T-helper 1 cell (primary cell): ENCODE measurements at regions not wholly inside any gene's neighbourhood (a gene's known extent, or its start where the extent isn't known, plus 50 kb on each side); places are given as distances from the start of the nearest gene placed in this dataset.

Source experiments
- DNase-seq, 5 donors: peaks; one replicate each; pipeline ENCODE4 v3.0.0-alpha.2; 2012 to 2020

GRCh38 chr1:30607723-30608122 lies 115.7 kb downstream of the MATN1 start:
- no peak for DNase-seq

DNA sequence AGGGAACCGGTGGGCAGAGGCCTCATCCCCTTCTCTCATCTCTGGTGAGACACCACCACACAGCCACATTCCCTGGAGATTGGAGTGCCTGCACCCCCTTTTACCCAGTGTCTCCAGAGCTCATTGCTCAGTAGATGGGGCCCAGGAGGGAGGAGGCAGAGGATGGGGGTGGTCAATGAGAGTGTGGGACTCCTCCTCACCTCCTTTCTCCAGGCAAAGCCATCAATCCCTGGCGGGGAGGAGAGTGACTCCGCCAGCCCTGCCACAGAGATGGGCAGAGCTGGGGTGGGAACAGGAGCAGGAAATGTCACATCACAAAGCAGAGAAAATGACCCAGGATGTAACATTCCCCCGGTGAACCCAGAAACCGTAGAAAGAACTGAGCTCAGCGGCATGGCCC lies 117.2 kb downstream of the MATN1 start:
- no peak for DNase-seq

DNA sequence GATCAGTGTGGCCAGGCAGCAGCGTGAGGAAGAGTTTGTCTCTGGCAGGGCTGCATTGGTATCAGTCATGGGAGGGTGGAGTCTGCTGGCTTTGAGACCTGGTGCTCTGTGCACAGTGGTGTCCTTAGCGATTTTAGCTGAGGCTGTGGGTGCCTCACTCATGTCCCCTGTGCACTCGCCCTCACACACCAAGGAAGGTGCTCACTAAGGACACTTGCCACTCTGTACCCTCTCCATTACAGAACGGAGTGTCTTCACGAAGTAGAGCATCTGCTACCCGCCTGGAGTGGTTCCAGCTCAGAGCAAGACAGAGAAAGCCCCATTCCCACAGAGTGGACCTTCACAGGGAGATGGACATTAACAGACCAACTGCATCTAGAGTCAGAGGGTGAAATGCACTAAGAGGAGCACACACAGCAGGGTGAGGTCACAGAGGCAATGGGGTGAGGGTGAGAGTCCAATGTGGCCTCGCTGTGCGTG lies 117.9 kb downstream of the MATN1 start:
- no peak for DNase-seq

DNA sequence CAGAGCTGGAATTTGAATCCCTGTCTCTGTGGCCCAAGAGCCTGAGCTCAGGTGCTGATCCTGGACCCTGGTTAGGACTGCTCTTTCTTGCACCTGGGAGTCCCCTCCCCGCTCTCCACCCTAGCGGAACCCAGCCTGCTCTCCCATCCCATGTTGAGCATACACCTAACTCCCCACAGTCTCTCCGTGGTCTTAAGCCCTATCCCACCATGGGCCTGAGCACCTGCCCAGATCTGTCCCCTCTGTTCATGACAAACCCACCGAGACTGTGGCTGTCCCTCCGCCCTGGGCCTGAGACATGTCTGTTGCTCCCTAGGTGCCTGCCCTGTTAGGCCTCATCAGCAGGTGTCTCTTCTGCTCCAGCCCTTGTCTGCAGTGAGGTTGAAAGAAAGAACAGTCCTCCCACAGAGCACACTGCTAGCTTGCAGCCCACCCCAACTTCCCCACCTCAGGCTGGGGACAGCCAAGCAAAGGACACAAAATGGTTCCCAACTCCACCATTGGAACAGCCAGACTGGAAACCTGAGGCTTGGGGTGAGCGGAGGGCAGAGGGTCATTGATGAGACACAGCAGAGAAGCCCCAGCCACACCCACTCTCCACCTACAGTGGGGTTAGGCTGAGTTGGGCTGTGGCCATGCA lies 118.5 kb downstream of the MATN1 start:
- no peak for DNase-seq

- no peak for DNase-seq
These were observed 120.1 kb downstream of the MATN1 start for GRCh38 chr1:30603081-30603858.

DNA sequence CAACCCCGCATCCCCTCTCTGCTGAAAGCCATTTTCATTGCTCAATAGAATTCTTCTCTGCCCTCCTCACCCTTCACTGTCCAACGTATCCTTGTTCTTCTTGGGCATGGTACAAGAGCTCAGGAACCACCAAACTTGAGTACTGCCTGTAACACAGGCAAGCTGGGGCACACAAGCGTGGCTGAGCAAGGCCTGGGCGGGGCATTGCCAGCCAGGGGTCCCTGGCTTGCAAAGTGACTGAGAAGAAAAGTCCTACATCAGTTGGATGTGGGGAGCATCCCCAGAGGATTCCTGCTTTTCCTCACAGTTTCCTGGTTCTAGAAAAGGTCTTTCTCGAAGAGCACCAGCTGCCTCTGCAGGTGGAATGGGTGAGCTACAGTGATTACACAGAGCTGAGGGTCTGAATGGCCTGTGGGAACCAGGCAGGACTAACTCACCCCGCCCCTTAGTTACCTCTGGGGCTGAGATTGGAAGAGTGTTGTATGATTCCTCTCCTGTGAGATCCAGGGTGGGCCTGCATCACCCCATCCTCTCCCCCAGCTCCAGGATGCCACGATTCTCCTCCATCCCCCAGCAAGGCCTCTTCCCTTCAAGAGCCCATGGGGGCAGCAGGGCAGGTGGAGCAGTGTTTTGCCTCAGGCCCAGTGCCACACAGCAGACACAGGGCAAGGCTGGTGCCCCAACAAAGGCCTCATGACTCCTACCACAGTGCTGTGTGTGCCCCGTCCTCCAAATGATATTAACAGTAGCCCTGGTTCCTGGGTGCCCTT lies 121.9 kb downstream of the MATN1 start:
- no peak for DNase-seq

GRCh38 chr1:30600706-30601105 lies 122.7 kb downstream of the MATN1 start:
- no peak for DNase-seq

DNA sequence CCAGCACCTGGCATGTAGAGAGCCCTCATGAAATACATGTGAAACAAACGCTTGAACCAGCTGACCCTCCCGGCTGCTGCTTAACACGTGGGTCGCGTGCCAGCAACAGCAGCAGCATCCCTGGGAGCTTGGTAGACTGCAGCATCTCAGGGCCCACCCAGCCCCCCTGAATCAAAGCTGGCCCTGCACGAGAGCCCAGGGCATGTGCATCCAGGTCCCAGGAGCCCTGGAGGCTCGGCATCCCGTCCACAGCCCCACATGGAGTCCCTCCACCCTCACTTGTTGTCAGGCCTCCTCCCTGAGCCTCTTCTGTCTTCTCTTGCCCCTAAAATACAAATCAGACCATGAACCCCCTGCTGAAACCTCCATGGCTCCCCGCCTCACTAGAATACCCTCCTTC lies 123.1 kb downstream of the MATN1 start:
- DNase-seq: no peak

GRCh38 chr1:30599721-30600120 lies 123.7 kb downstream of the MATN1 start:
- no peak for DNase-seq

DNA sequence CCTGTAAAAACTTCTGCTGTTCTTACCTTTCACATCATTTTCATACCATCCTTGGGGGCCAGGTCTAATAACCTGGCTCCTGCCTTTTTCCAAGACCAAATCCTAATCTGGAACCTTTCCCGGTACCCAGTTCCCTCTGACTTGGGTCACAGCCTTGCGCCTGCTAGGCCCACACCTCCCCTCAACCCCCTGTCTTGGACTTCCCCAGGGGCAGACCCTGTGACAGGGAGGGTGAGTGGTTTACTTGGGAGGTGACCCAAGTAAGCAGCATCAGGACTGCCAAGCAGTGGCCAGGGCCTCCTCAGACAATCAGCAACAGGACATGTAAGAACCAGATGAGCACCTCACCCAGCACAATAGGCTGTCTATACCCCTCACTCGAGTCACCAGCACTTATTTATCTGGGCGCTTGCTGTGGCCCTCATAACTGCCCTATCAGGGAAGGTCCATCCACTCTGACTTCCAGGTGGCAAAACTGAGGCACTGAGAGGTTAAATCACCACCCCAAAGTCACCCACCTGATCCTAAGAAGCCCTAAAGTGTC lies 124.7 kb downstream of the MATN1 start:
- DNase-seq: no peak

DNA sequence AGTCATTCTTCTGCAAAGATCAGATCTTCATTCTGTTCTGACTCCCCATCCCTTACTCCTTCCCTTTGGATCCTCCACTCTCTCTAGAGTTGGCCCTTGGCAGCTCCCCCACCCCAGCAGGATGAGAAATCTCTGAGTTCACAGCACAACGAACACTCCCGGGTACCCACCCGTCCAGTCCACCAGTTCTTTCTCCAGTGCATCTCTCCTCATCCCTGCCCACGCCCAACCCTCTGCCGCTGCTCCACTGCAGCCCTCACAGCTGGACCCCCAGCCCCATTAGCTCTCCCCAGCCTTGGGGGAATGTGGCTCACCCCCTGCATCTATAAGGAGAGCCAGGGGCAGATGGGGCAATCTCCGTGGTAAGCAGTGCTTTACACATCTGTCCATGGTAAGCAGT lies 125.7 kb downstream of the MATN1 start:
- DNase-seq: no peak

DNA sequence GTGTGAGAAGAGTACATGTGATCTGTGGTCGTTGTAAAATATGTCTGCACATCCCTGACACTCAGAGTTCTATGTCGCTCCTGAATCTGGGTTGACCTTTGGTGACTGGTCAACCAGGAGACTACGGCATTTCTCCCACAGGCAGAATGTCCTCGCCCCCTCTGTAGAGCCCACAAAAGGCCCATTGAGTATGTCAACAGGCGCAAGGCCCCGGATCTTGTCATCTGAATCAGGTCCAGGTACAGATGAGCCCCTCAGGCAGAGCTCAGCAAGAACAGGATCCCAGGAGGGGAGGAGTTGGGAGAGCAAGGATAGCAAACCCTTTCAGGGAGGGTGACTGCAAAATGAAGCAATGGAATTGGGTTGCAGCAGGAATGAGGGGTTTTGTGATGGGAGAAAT lies 126.5 kb downstream of the MATN1 start:
- DNase-seq: no peak

GRCh38 chr1:30596470-30596869 lies 126.9 kb downstream of the MATN1 start:
- DNase-seq: no peak

DNA sequence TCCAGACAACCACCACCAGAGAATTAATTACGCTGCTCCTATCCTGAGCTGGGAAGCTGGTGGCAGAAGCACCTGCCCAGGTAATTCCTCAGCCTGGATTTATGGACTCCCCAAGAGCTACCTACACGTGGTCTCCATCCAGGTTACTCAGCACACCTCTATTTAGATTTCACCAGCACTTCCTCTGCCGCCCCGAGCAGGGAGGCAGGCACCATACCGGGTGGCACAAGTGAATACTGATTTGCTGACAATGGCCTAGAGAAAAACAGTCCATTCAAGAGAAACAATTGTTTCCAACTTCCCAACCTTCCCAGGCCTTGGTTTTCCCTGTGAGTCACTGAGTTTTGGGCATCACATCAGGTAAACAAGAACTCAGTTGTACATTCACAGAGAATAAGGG lies 134.3 kb downstream of the MATN1 start:
- DNase-seq: no peak

GRCh38 chr1:30588311-30589073 lies 134.9 kb downstream of the MATN1 start:
- no peak for DNase-seq

DNA sequence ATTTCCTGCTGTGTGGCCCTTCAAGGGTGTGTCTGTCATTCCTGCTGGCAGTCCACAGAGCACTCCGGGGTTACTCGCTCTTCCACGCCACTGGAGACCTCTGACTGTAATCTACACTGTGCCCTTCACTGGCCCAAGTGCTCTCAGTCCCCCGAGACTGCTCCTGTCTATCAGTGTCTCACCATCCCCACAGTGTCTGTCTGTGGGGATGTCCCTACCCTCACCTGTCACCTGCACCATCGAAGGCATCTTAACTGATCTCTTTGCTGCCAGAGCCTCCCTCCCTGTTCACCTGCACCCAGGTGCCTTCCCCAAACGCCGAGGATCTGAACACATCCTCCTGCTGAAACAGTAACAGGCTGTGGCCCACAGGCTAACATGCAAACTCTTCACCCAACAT lies 136.7 kb downstream of the MATN1 start:
- DNase-seq: no peak

GRCh38 chr1:30579580-30579979 lies 143.8 kb downstream of the MATN1 start:
- no peak for DNase-seq

DNA sequence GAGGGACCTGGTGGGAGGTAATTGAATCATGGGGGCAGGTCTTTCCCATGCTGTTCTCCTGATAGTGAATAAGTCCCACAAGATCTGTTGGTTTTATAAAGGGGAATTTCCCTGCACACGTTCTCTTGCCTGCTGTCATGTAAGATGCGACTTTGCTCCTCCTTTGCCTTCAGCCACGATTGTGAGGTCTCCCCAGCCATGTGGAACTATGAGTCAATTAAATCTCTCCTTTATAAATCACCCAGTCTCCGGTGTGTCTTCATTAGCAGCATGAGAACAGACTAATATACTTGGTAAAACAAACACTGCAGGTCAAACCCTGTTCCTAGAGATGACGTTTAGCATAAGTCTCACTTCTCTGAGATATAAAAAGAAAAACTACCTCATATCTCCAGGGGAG lies 148.3 kb downstream of the MATN1 start:
- no peak for DNase-seq

- no peak for DNase-seq
These were observed 151.2 kb downstream of the MATN1 start for GRCh38 chr1:30572192-30572591.

DNA sequence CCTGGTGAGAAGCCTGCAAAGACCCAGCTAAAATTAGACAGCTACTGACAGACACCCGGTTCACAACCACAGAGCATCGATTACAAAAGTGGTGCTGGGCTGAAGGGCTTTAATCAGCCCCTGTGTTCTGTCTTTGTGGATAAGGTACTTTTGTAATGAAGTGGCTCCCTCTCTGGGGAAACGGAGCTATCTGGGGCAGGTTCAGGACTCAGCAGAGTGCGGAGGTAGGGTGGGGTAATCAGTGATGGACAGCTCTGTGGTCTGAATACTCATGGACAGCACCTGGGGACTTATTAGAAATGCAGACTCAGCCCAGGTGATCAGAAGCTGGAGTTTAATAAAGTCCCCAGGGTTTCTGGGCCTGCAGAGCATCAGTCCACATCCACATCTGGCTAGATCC lies 152.0 kb downstream of the MATN1 start:
- no peak for DNase-seq

DNA sequence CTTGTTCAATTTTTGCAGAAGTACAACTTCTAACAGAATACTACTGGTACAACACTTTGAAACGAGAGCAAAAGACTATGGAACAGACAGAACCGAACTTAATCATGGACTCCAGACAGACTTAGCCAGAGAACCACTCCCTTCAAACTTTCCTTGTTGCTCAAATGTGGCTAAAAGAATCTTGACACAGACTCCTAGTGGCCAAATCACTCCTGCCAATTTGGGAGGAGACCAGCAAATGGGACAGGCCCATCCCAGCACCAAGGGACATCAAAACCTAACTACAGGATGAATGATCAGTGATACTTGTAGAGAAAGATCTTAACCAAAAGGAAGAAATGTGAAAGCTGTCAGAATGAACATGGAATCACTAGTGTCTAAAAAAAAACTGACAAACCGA lies 154.0 kb downstream of the MATN1 start:
- DNase-seq: no peak

GRCh38 chr1:30562559-30562958 lies 160.8 kb downstream of the MATN1 start:
- DNase-seq: no peak

GRCh38 chr1:30551603-30552002 lies 171.8 kb downstream of the MATN1 start:
- no peak for DNase-seq
